ENCODE measurements at regions not wholly inside any gene's neighbourhood (a gene's known extent, or its start where the extent isn't known, plus 50 kb on each side); places are given as distances from the start of the nearest gene placed in this dataset.

GRCh38 chr3:94249491-94250079, 186.7 kb downstream of the NSUN3 start (continued):
- no peak for TF ChIP-seq ZNF609 (CRISPR knock-in tag; IDR thresholded peaks at IDR 0.05; ENCODE audit: borderline replicate concordance)
- peak; percentile 59 to 65 (median 63); a peak in 5 of 6 replicates for TF ChIP-seq CTCF (IDR thresholded peaks at IDR 0.05 in 2 of 3, conservative IDR thresholded peaks at IDR 0.05 in 1 of 3; ENCODE audit: insufficient read depth in 2 of 3, low read depth in 1 of 3, low read length in 3 of 3)
- TF ChIP-seq SNIP1 (IDR thresholded peaks at IDR 0.05; ENCODE audit: low read depth) = no peak
- no peak for TF ChIP-seq ZNF639 (CRISPR knock-in tag; conservative IDR thresholded peaks at IDR 0.05 in 1 of 2, IDR thresholded peaks at IDR 0.05 in 1 of 2)
- TF ChIP-seq NCOA6 (IDR thresholded peaks at IDR 0.05) = no peak
- TF ChIP-seq TEAD4 (IDR thresholded peaks at IDR 0.05; ENCODE audit: low read length) = peak; percentile 41; the same call in 1 of the 2 replicates
- no peak for TF ChIP-seq TEAD4 (CRISPR knock-in tag; IDR thresholded peaks at IDR 0.05; ENCODE audit: borderline replicate concordance)
- TF ChIP-seq ZNF174 (CRISPR knock-in tag; IDR thresholded peaks at IDR 0.05) = no peak

All from K562 (cell line).